Stomach (tissue), 4 donors: ENCODE measurements at regions not wholly inside any gene's neighbourhood (a gene's known extent, or its start where the extent isn't known, plus 50 kb on each side); places are given as distances from the start of the nearest gene placed in this dataset.

ENCODE experiments used
- CTCF ChIP-seq, 7 experiments: fragments of 450-650 bp in 4 of 7; fragments of 200-600 bp in 3 of 7; sonication (generic) in 3 of 7; IDR thresholded peaks; one replicate each; pipeline ENCODE4 v1.5.1; 2016 to 2019; ENCODE audit warnings: antibody characterized with exemption in 7 of 7, control low read depth in 2 of 7, mild to moderate bottlenecking in 1 of 7
- EP300 ChIP-seq: sonication (generic); formaldehyde crosslinking; IDR thresholded peaks from one replicate; pipeline ENCODE4 v1.6.1; 2017; ENCODE audit warnings: antibody characterized with exemption
- POLR2AphosphoS5 ChIP-seq, 3 donors: sonication (generic); formaldehyde crosslinking; IDR thresholded peaks; one replicate each; pipeline ENCODE4 v1.6.1; 2016; ENCODE audit warnings: antibody characterized with exemption in 3 of 3

- no peak for TF ChIP-seq CTCF (IDR thresholded peaks at IDR 0.05)
- TF ChIP-seq POLR2AphosphoS5 (IDR thresholded peaks at IDR 0.05): no peak
- TF ChIP-seq EP300: no peak
Measured at GRCh38 chr13:104389691-104390090, 1323.5 kb upstream of the SLC10A2 start.
